Epithelial cell of proximal tubule (primary cell): ENCODE measurements at regions not wholly inside any gene's neighbourhood (a gene's known extent, or its start where the extent isn't known, plus 50 kb on each side); places are given as distances from the start of the nearest gene placed in this dataset.

Experiments
- DNase-seq: peaks from one replicate; pipeline ENCODE4 v3.0.0-alpha.2; 2011; ENCODE audit warnings: low read depth
- H3K4me3 ChIP-seq: 2 replicates; pipeline ENCODE4 v1.5.1; 2011; ENCODE audit warnings: low read depth, mild to moderate bottlenecking, low read length
- CTCF ChIP-seq: conservative IDR thresholded peaks from 2 replicates; pipeline ENCODE4 v1.5.1; 2012; ENCODE audit warnings: low read depth, mild to moderate bottlenecking, low read length

DNA sequence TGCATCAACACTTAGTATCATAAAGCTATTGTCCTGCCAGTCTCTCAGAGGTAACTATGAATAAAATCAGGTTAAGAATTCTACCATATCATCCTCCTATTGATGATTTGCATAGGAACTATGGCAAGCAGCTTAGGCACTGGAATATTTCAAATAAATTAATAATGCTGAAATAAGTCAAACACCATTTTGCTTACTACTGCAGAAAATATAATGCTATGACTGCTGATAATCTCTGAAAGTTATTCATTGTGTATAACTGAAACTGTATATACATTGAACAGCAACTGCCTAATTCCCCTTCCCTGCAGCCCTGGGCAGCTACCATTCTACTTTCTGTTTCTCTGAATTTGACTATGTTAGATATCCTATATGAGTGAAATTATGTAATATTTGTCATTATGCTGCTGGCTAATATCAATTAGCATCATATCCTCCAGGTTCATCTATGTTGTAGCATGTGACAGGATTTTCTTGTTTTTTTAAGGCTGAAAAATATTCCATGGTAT is 318.8 kb upstream of the SGCG start:
- TF ChIP-seq CTCF, result no peak
- DNase-seq, result no peak
- H3K4me3 ChIP-seq, result no peak overlapping the region

- TF ChIP-seq CTCF, result no peak
Measured at GRCh38 chr13:22862478-22862877, 318.3 kb upstream of the SGCG start.

GRCh38 chr13:22866221-22866620 is 314.6 kb upstream of the SGCG start:
- no peak overlapping the region for H3K4me3 ChIP-seq
- TF ChIP-seq CTCF, result no peak
- no peak for DNase-seq

More at GRCh38 chr13:22862478-22862877, 318.3 kb upstream of the SGCG start:
- H3K4me3 ChIP-seq, result no peak overlapping the region
- DNase-seq, result no peak

GRCh38 chr13:22871231-22871630 is 309.5 kb upstream of the SGCG start:
- no peak overlapping the region for H3K4me3 ChIP-seq
- no peak for DNase-seq
- TF ChIP-seq CTCF, result no peak

DNA sequence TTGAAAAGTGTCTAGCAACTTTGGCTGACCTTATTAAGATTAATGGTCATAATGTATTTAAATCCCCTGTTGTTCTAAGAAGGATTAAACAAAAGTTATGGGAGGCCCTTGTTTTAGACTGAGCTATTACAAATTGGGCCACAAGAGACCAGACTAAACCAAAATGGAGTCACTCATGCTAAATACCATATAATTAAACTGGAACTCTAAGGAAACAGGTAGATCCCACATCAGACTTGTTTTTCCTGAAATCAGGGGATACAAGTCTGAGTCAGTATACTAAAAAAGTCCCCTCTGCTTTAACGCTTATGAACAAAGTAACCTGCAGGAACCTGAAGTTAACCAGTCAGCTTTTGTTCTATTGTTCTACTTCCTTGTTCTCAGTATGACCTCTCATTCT is 305.9 kb upstream of the SGCG start:
- no peak for DNase-seq
- TF ChIP-seq CTCF, result no peak
- H3K4me3 ChIP-seq, result no peak overlapping the region

- no peak overlapping the region for H3K4me3 ChIP-seq
- TF ChIP-seq CTCF, result no peak
- DNase-seq, result no peak
Measured at GRCh38 chr13:22877421-22877820, 303.4 kb upstream of the SGCG start.
